ENCODE measurements at regions not wholly inside any gene's neighbourhood (a gene's known extent, or its start where the extent isn't known, plus 50 kb on each side); places are given as distances from the start of the nearest gene placed in this dataset.
"Not testable (repeated sequence)": the region's sequence is repeated elsewhere in the genome, so short reads cannot be mapped to it uniquely, and the experiment has no call there.

- H3K36me3 ChIP-seq (ENCODE audit: control insufficient read depth, insufficient read depth, low read length), result no peaks in the 10 kb centered on the region
- H3K4me1 ChIP-seq (ENCODE audit: control insufficient read depth, insufficient read depth, low read length), result no peaks in the 10 kb centered on the region
- H3K27ac ChIP-seq (ENCODE audit: low read depth, low read length), result no peak overlapping the region
- no peaks in the 10 kb centered on the region for H3K27me3 ChIP-seq (ENCODE audit: control insufficient read depth, insufficient read depth, low read length)
- peaks cover 3% of the 10 kb centered on the region for H3K9me3 ChIP-seq (ENCODE audit: control insufficient read depth, insufficient read depth, low read length)
- no peak overlapping the region for H3K4me3 ChIP-seq (ENCODE audit: low read depth, low read length)
- no CpG with 5 or more reads among the region's 1 CpG for WGBS (ENCODE audit: insufficient coverage)
- peak in 1 of 6 donors; percentile 36 for DNase-seq (ENCODE audit: low read depth in 4 of 6, low spot score in 6 of 6)
Measured at GRCh38 chr2:185526161-185526560, 212.4 kb upstream of the FSIP2 start.

DNA sequence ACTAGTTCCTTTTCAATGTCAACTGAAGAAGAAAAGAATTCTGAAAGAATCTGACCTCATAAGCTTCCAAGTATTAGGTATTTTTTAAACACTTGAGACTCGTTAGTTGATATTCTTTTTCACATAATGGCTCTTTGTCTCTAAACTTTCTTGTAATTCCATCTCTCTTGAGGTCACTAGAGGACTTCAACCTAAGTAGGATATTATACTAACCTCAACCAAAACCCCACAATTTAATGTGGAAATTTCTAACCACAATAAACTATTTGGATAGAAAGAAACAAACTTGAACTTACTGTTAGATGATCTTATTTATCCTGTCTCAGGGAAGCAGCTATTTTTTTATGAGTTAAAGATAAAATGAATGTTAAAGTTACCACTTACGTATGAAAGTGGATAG is 206.9 kb upstream of the FSIP2 start:
- H3K36me3 ChIP-seq (ENCODE audit: control insufficient read depth, insufficient read depth, low read length), result no peaks in the 10 kb centered on the region
- peaks cover 1% of the 10 kb centered on the region for H3K9me3 ChIP-seq (ENCODE audit: control insufficient read depth, insufficient read depth, low read length)
- no peak for DNase-seq (ENCODE audit: low read depth in 4 of 6, low spot score in 6 of 6)
- no peaks in the 10 kb centered on the region for H3K4me1 ChIP-seq (ENCODE audit: control insufficient read depth, insufficient read depth, low read length)
- no CpG with 5 or more reads among the region's 2 CpGs for WGBS (ENCODE audit: insufficient coverage)
- no peaks in the 10 kb centered on the region for H3K27me3 ChIP-seq (ENCODE audit: control insufficient read depth, insufficient read depth, low read length)
- H3K4me3 ChIP-seq (ENCODE audit: low read depth, low read length), result no peak overlapping the region
- no peak overlapping the region for H3K27ac ChIP-seq (ENCODE audit: low read depth, low read length)

- H3K4me3 ChIP-seq (ENCODE audit: low read depth, low read length), result no peak overlapping the region
- no CpG with 5 or more reads among the region's 2 CpGs for WGBS (ENCODE audit: insufficient coverage)
- H3K9me3 ChIP-seq (ENCODE audit: control insufficient read depth, insufficient read depth, low read length), result no peaks in the 10 kb centered on the region
Measured at GRCh38 chr2:185537689-185538088, 200.9 kb upstream of the FSIP2 start.

DNA sequence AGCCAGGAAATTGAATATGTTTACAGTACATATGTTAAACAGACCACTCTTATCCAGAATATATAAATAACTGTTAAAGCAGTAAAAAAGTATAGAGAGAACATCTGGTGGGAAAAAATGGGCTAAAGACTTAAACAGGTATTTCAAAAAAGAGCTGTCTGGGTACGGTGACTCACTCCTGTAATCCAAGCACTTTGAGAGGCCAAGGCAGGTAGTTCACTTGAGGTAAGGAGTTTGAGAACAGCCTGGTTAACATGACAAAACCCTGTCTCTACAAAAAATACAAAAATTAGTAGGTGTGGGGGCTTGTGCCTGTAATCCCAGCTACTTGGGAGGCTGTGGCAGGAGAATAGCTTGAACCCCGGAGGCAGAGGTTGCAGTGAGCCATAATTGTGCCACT is 171.4 kb upstream of the FSIP2 start:
- H3K9me3 ChIP-seq (ENCODE audit: control insufficient read depth, insufficient read depth, low read length), result peaks cover 1% of the 10 kb centered on the region
- H3K4me1 ChIP-seq (ENCODE audit: control insufficient read depth, insufficient read depth, low read length), result no peaks in the 10 kb centered on the region
- no peak overlapping the region for H3K4me3 ChIP-seq (ENCODE audit: low read depth, low read length)
- no peaks in the 10 kb centered on the region for H3K27me3 ChIP-seq (ENCODE audit: control insufficient read depth, insufficient read depth, low read length)
- no peak overlapping the region for H3K27ac ChIP-seq (ENCODE audit: low read depth, low read length)
- WGBS (ENCODE audit: insufficient coverage), result 100% methylated on average over 1 of the region's 2 CpGs
- no peaks in the 10 kb centered on the region for H3K36me3 ChIP-seq (ENCODE audit: control insufficient read depth, insufficient read depth, low read length)
- DNase-seq (ENCODE audit: low read depth in 4 of 6, low spot score in 6 of 6), result no peak

More at GRCh38 chr2:185537689-185538088, 200.9 kb upstream of the FSIP2 start:
- no peaks in the 10 kb centered on the region for H3K27me3 ChIP-seq (ENCODE audit: control insufficient read depth, insufficient read depth, low read length)
- no peak for DNase-seq (ENCODE audit: low read depth in 4 of 6, low spot score in 6 of 6)
- no peak overlapping the region for H3K27ac ChIP-seq (ENCODE audit: low read depth, low read length)
- no peaks in the 10 kb centered on the region for H3K36me3 ChIP-seq (ENCODE audit: control insufficient read depth, insufficient read depth, low read length)
- no peaks in the 10 kb centered on the region for H3K4me1 ChIP-seq (ENCODE audit: control insufficient read depth, insufficient read depth, low read length)

DNA sequence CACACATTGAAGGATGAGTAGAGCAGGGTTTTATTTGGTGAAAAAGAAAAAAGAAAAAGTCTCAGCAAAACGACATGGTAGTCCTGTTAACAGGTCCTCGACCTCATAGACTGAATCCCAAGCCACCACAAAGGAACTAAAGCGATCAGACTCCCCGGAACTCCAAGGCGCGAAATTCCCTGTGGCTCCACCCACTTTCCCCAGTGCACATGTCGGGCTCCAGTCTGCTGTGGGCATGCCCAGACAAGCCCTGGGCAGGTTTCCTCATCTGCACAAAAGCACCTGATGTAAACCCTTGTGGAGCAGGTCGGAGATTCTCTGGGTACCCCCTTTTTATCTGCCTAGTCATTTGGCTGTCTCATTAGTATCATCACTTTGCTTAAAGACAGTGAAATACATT is 170.7 kb upstream of the FSIP2 start:
- no peaks in the 10 kb centered on the region for H3K4me1 ChIP-seq (ENCODE audit: control insufficient read depth, insufficient read depth, low read length)
- H3K4me3 ChIP-seq (ENCODE audit: low read depth, low read length), result no peak overlapping the region
- H3K9me3 ChIP-seq (ENCODE audit: control insufficient read depth, insufficient read depth, low read length), result peaks cover 1% of the 10 kb centered on the region
- H3K27ac ChIP-seq (ENCODE audit: low read depth, low read length), result no peak overlapping the region
- H3K27me3 ChIP-seq (ENCODE audit: control insufficient read depth, insufficient read depth, low read length), result no peaks in the 10 kb centered on the region
- WGBS (ENCODE audit: insufficient coverage), result 85% methylated on average over 7 of the region's 8 CpGs
- H3K36me3 ChIP-seq (ENCODE audit: control insufficient read depth, insufficient read depth, low read length), result no peaks in the 10 kb centered on the region
- no peak for DNase-seq (ENCODE audit: low read depth in 4 of 6, low spot score in 6 of 6)

DNA sequence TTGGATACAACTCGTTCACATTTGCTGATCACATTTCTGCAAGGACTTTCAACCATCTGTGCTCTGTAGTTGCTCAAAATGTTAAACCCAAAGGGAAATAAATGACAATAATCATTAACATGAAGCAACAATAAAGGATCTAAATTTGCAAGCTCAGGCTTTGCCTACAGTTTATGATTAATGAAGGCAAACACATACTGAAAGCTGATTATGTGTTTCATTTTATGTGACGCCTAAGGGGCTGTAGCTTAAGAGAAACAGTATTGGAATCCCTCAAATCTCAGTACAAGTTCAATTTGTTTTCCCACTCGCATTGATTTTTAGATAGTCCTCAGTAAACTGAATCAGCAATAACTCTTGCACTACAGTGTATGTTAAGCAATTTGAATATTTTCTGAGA is 160.3 kb upstream of the FSIP2 start:
- no peak overlapping the region for H3K4me3 ChIP-seq (ENCODE audit: low read depth, low read length)
- WGBS (ENCODE audit: insufficient coverage), result 100% methylated on average over 1 of the region's 3 CpGs
- no peaks in the 10 kb centered on the region for H3K27me3 ChIP-seq (ENCODE audit: control insufficient read depth, insufficient read depth, low read length)
- no peaks in the 10 kb centered on the region for H3K36me3 ChIP-seq (ENCODE audit: control insufficient read depth, insufficient read depth, low read length)
- peak in 1 of 6 donors; percentile 84 for DNase-seq (ENCODE audit: low read depth in 4 of 6, low spot score in 6 of 6)
- no peaks in the 10 kb centered on the region for H3K4me1 ChIP-seq (ENCODE audit: control insufficient read depth, insufficient read depth, low read length)
- no peak overlapping the region for H3K27ac ChIP-seq (ENCODE audit: low read depth, low read length)
- no peaks in the 10 kb centered on the region for H3K9me3 ChIP-seq (ENCODE audit: control insufficient read depth, insufficient read depth, low read length)

DNA sequence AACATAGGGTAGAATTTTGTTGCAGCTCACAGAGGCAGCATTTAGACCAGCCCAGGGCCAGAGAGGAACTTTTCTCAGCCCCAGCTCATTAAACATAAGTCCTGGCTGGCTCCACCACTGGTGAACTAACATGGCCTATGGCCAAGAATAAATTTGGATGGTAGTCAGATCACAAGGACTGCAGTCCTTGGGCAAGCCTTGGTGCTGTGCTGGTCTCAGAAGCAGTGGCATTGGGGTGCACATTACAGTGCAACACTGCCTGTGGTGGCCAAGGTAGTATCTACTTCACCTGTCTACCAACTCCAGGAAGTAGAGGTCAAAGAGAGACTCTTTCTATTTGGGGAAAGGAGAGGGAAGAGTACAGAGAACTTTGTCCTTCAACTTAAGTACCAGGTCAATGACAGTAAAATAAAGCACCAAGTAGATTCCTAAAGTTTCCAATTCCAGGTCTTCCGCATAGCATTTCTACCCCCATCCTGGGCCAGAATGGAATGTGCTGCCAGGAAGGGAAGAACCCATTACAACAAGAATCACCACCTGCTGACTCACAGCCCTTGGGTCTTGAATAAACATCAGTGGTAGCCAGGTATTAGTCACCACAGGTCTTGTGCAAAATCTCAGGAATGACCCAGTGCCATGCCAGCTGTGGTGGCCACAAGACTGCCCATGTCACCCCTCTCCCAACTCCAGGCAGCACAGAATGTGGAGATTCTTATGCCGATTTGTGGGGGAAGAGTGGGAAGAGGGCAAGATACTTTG is 155.4 kb upstream of the FSIP2 start:
- Histone ChIP-seq H3K4me1 (ENCODE audit: control insufficient read depth, insufficient read depth, low read length) (no peaks in the 10 kb centered on the region), H3K36me3 (ENCODE audit: control insufficient read depth, insufficient read depth, low read length) (no peaks in the 10 kb centered on the region), H3K4me3 (ENCODE audit: low read depth, low read length) (no peak overlapping the region), H3K9me3 (ENCODE audit: control insufficient read depth, insufficient read depth, low read length) (no peaks in the 10 kb centered on the region), H3K27me3 (ENCODE audit: control insufficient read depth, insufficient read depth, low read length) (no peaks in the 10 kb centered on the region), H3K27ac (ENCODE audit: low read depth, low read length) (no peak overlapping the region)
- DNase-seq (ENCODE audit: low read depth in 4 of 6, low spot score in 6 of 6), result no peak
- no CpG with 5 or more reads among the region's 2 CpGs for WGBS (ENCODE audit: insufficient coverage)

DNA sequence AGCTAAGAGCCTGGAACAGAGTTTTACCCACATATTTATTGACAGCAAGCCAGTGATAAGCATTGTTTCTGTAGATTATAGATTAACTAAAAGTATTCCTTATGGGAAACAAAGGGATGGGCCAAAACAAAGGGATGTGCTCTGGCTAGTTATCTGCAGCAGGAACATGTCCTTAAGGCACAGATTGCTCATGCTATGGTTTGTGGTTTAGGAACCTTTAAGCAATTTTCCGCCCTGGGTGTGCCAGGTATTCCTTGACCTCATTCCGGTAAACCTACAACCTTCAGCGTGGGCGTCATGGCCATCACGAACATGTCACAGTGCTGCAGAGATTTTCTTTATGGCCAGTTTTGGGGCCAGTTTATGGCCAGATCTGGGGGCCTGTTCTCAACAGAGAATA is 153.4 kb upstream of the FSIP2 start:
- H3K9me3 ChIP-seq (ENCODE audit: control insufficient read depth, insufficient read depth, low read length); H3K36me3 ChIP-seq (ENCODE audit: control insufficient read depth, insufficient read depth, low read length); H3K27me3 ChIP-seq (ENCODE audit: control insufficient read depth, insufficient read depth, low read length); H3K4me1 ChIP-seq (ENCODE audit: control insufficient read depth, insufficient read depth, low read length); H3K27ac ChIP-seq (ENCODE audit: low read depth, low read length); H3K4me3 ChIP-seq (ENCODE audit: low read depth, low read length); DNase-seq (ENCODE audit: low read depth in 4 of 6, low spot score in 6 of 6): not testable (repeated sequence)
- 93% methylated on average over 5 of the region's 5 CpGs for WGBS (ENCODE audit: insufficient coverage)

GRCh38 chr2:185591276-185591675 is 147.3 kb upstream of the FSIP2 start:
- WGBS (ENCODE audit: insufficient coverage), result 91% methylated on average over 9 of the region's 14 CpGs
- not testable (repeated sequence) for H3K27me3 ChIP-seq (ENCODE audit: control insufficient read depth, insufficient read depth, low read length); H3K4me1 ChIP-seq (ENCODE audit: control insufficient read depth, insufficient read depth, low read length); H3K4me3 ChIP-seq (ENCODE audit: low read depth, low read length); H3K9me3 ChIP-seq (ENCODE audit: control insufficient read depth, insufficient read depth, low read length); DNase-seq (ENCODE audit: low read depth in 4 of 6, low spot score in 6 of 6); H3K27ac ChIP-seq (ENCODE audit: low read depth, low read length); H3K36me3 ChIP-seq (ENCODE audit: control insufficient read depth, insufficient read depth, low read length)

GRCh38 chr2:185607945-185608344 is 130.7 kb upstream of the FSIP2 start:
- H3K9me3 ChIP-seq (ENCODE audit: control insufficient read depth, insufficient read depth, low read length), result no peaks in the 10 kb centered on the region
- no peak overlapping the region for H3K4me3 ChIP-seq (ENCODE audit: low read depth, low read length)
- H3K27me3 ChIP-seq (ENCODE audit: control insufficient read depth, insufficient read depth, low read length), result no peaks in the 10 kb centered on the region
- no peak for DNase-seq (ENCODE audit: low read depth in 4 of 6, low spot score in 6 of 6)
- no CpG with 5 or more reads among the region's 1 CpG for WGBS (ENCODE audit: insufficient coverage)
- H3K4me1 ChIP-seq (ENCODE audit: control insufficient read depth, insufficient read depth, low read length), result no peaks in the 10 kb centered on the region
- H3K27ac ChIP-seq (ENCODE audit: low read depth, low read length), result no peak overlapping the region
- no peaks in the 10 kb centered on the region for H3K36me3 ChIP-seq (ENCODE audit: control insufficient read depth, insufficient read depth, low read length)
